Smooth muscle cell (in vitro differentiated cells): ENCODE measurements at regions not wholly inside any gene's neighbourhood (a gene's known extent, or its start where the extent isn't known, plus 50 kb on each side); places are given as distances from the start of the nearest gene placed in this dataset.
A peak's percentile ranks its signal among the peaks of the same experiment; 100 is the strongest.

ENCODE experiments used
- DNase-seq: peaks from one replicate; lab custom pipeline; 2025; ENCODE audit not compliant: unreplicated experiment; lab: John Stamatoyannopoulos, UW
- H2AFZ ChIP-seq: fragments of 200-600 bp; sonication (generic); 2 replicates; pipeline ENCODE4 v1.6.0; 2016; ENCODE audit warnings: antibody characterized with exemption, low read depth, mild to moderate bottlenecking
- H3F3A ChIP-seq: fragments of 200-600 bp; sonication (generic); 2 replicates; pipeline ENCODE4 v1.6.0; 2017; ENCODE audit warnings: antibody characterized with exemption, low read depth
- H3K27ac ChIP-seq: fragments of 200-600 bp; sonication (generic); 2 replicates; pipeline ENCODE4 v1.5.1; 2016; ENCODE audit warnings: low read depth, mild to moderate bottlenecking
- H3K27me3 ChIP-seq: fragments of 200-600 bp; sonication (generic); 2 replicates; pipeline ENCODE4 v1.6.1; 2016; ENCODE audit warnings: low read depth, mild to moderate bottlenecking
- H3K36me3 ChIP-seq: fragments of 200-600 bp; sonication (generic); 2 replicates; pipeline ENCODE4 v1.5.1; 2016; ENCODE audit warnings: low read depth
- H3K4me1 ChIP-seq: fragments of 200-600 bp; sonication (generic); 2 replicates; pipeline ENCODE4 v1.5.1; 2016; ENCODE audit warnings: low read depth
- H3K4me2 ChIP-seq: fragments of 200-600 bp; sonication (generic); 2 replicates; pipeline ENCODE4 v1.6.0; 2016; ENCODE audit warnings: mild to moderate bottlenecking
- H3K4me3 ChIP-seq: fragments of 200-600 bp; sonication (generic); 2 replicates; pipeline ENCODE4 v1.5.1; 2016; ENCODE audit warnings: mild to moderate bottlenecking
- H3K79me2 ChIP-seq: fragments of 200-600 bp; sonication (generic); 2 replicates; pipeline ENCODE4 v1.6.0; 2016; ENCODE audit warnings: low read depth, mild to moderate bottlenecking
- H3K9ac ChIP-seq: fragments of 200-600 bp; sonication (generic); 2 replicates; pipeline ENCODE4 v1.6.0; 2016; ENCODE audit warnings: low read depth
- H3K9me3 ChIP-seq: fragments of 200-600 bp; sonication (generic); replicated peaks from 2 replicates; pipeline ENCODE4 v1.5.1; 2016; ENCODE audit warnings: low read depth
- H4K20me1 ChIP-seq: fragments of 200-600 bp; sonication (generic); 2 replicates; pipeline ENCODE4 v1.6.0; 2016; ENCODE audit warnings: low read depth
- CTCF ChIP-seq: fragments of 200-600 bp; sonication (generic); IDR thresholded peaks from 2 replicates; pipeline ENCODE4 v1.5.1; 2017; ENCODE audit warnings: borderline replicate concordance, mild to moderate bottlenecking, antibody characterized with exemption; ENCODE audit not compliant: insufficient read depth, poor library complexity, severe bottlenecking
- WGBS: methylation state at CpG from one replicate; pipeline ENCODE4 v1.1.7; 2016; ENCODE audit warnings: low lambda C conversion rate; 5-methylcytosine and 5-hydroxymethylcytosine counted together

GRCh38 chr5:165914456-165914855 lies 2377.0 kb upstream of the WWC1 start:
- Histone ChIP-seq H3K36me3 (no peaks in the 10 kb centered on the region), H3K9me3 (no peaks in the 10 kb centered on the region), H3K27me3 (no peaks in the 10 kb centered on the region), H2AFZ (no peak overlapping the region), H3K4me2 (no peak overlapping the region), H3K9ac (no peak overlapping the region), H3K79me2 (no peaks in the 10 kb centered on the region), H3K4me3 (no peak overlapping the region), H3K4me1 (no peaks in the 10 kb centered on the region), H3K27ac (no peak overlapping the region), H3F3A (no peaks in the 10 kb centered on the region), H4K20me1 (no peaks in the 10 kb centered on the region)
- DNase-seq, result no peak
- no peak for TF ChIP-seq CTCF
- over 99% methylated on average over 6 of the region's 6 CpGs for WGBS

- no peak overlapping the region for H2AFZ ChIP-seq
- no peaks in the 10 kb centered on the region for H4K20me1 ChIP-seq
- no peak overlapping the region for H3K27ac ChIP-seq
- no peaks in the 10 kb centered on the region for H3K79me2 ChIP-seq
- H3K9me3 ChIP-seq, result no peaks in the 10 kb centered on the region
- no peak overlapping the region for H3K9ac ChIP-seq
- no peaks in the 10 kb centered on the region for H3K27me3 ChIP-seq
- 98% methylated on average over 13 of the region's 20 CpGs for WGBS
- H3K4me3 ChIP-seq, result no peak overlapping the region
- TF ChIP-seq CTCF, result no peak
- DNase-seq, result no peak
- H3K4me2 ChIP-seq, result no peak overlapping the region
- H3F3A ChIP-seq, result no peaks in the 10 kb centered on the region
- no peaks in the 10 kb centered on the region for H3K36me3 ChIP-seq
- no peaks in the 10 kb centered on the region for H3K4me1 ChIP-seq
Observed at GRCh38 chr5:165919196-165919595, 2372.2 kb upstream of the WWC1 start.

- no peak overlapping the region for H3K27ac ChIP-seq
- no peaks in the 10 kb centered on the region for H3F3A ChIP-seq
- no peaks in the 10 kb centered on the region for H3K27me3 ChIP-seq
- no peak overlapping the region for H3K9ac ChIP-seq
- H3K4me3 ChIP-seq, result no peak overlapping the region
- H3K79me2 ChIP-seq, result no peaks in the 10 kb centered on the region
- TF ChIP-seq CTCF, result no peak
- no peak overlapping the region for H3K4me2 ChIP-seq
- H3K9me3 ChIP-seq, result no peaks in the 10 kb centered on the region
- peak overlapping the region; percentile 54 for H2AFZ ChIP-seq
- WGBS, result 100% methylated on average over 1 of the region's 1 CpG
- H4K20me1 ChIP-seq, result no peaks in the 10 kb centered on the region
- no peaks in the 10 kb centered on the region for H3K4me1 ChIP-seq
- H3K36me3 ChIP-seq, result no peaks in the 10 kb centered on the region
- no peak for DNase-seq
Observed at GRCh38 chr5:165920655-165921054, 2370.8 kb upstream of the WWC1 start.

GRCh38 chr5:165928971-165929370 lies 2362.5 kb upstream of the WWC1 start:
- Histone ChIP-seq H3K36me3 (no peaks in the 10 kb centered on the region), H3K9ac (no peak overlapping the region), H3K4me2 (no peak overlapping the region), H3K27ac (no peak overlapping the region), H3K27me3 (no peaks in the 10 kb centered on the region), H3K4me1 (no peaks in the 10 kb centered on the region), H3K79me2 (no peaks in the 10 kb centered on the region), H3K4me3 (no peak overlapping the region), H4K20me1 (no peaks in the 10 kb centered on the region), H3F3A (no peaks in the 10 kb centered on the region), H3K9me3 (no peaks in the 10 kb centered on the region), H2AFZ (no peak overlapping the region)
- TF ChIP-seq CTCF, result no peak
- 76% methylated on average over 6 of the region's 6 CpGs for WGBS
- no peak for DNase-seq
